ENCODE measurements at regions not wholly inside any gene's neighbourhood (a gene's known extent, or its start where the extent isn't known, plus 50 kb on each side); places are given as distances from the start of the nearest gene placed in this dataset.

DNA sequence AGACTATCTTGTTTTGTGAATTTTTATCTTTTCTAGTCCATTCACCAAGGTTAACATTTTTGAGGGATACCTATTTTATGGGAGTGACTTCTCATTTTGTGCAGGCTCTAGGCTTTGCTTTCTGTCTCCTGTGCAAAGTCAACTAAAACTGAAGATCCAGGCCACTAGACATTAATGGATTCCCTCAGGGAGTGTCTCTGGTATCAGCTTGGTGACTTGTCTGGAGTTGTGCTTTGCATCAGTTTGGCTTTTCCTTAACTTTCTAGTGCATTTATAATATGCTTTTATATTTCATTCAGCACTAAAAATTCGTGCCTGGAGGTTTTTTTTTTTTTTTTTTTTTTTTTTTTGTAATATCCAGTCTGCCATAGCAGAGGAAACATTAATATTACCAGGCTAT is 144.2 kb downstream of the YIPF5 start:
- TF ChIP-seq, protein P1, sequence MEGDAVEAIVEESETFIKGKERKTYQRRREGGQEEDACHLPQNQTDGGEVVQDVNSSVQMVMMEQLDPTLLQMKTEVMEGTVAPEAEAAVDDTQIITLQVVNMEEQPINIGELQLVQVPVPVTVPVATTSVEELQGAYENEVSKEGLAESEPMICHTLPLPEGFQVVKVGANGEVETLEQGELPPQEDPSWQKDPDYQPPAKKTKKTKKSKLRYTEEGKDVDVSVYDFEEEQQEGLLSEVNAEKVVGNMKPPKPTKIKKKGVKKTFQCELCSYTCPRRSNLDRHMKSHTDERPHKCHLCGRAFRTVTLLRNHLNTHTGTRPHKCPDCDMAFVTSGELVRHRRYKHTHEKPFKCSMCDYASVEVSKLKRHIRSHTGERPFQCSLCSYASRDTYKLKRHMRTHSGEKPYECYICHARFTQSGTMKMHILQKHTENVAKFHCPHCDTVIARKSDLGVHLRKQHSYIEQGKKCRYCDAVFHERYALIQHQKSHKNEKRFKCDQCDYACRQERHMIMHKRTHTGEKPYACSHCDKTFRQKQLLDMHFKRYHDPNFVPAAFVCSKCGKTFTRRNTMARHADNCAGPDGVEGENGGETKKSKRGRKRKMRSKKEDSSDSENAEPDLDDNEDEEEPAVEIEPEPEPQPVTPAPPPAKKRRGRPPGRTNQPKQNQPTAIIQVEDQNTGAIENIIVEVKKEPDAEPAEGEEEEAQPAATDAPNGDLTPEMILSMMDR (IDR thresholded peaks at IDR 0.05), result no peak
- no peak for TF ChIP-seq POLR2A (IDR thresholded peaks at IDR 0.05)
